NB4 (cell line): ENCODE measurements at regions not wholly inside any gene's neighbourhood (a gene's known extent, or its start where the extent isn't known, plus 50 kb on each side); places are given as distances from the start of the nearest gene placed in this dataset.

Experiments used
- DNase-seq: peaks from one replicate; pipeline ENCODE4 v3.0.0; 2010; ENCODE audit warnings: low read depth
- H3K4me3 ChIP-seq: one replicate; pipeline ENCODE4 v1.5.1; 2011; ENCODE audit warnings: mild to moderate bottlenecking, low read depth, low read length, moderate library complexity
- CTCF ChIP-seq: IDR thresholded peaks from one replicate; pipeline ENCODE4 v1.5.1; 2012; ENCODE audit warnings: low read depth, low read length
- MAX ChIP-seq: IDR thresholded peaks from 2 replicates; pipeline ENCODE4 v1.6.1; 2011; ENCODE audit warnings: low read depth, low read length
- MYC ChIP-seq: IDR thresholded peaks from 2 replicates; pipeline ENCODE4 v1.6.1; 2011; ENCODE audit warnings: low read depth, low read length
- POLR2A ChIP-seq: IDR thresholded peaks from 2 replicates; pipeline ENCODE4 v1.6.1; 2011; ENCODE audit warnings: mild to moderate bottlenecking; ENCODE audit not compliant: insufficient read length; ENCODE audit errors: extremely low read depth

GRCh38 chr9:82645600-82645999 lies 417.3 kb downstream of the RASEF start:
- no peak for DNase-seq
- H3K4me3 ChIP-seq = no peak overlapping the region
- TF ChIP-seq POLR2A (no peak), CTCF (no peak), MAX (no peak), MYC (no peak)

- H3K4me3 ChIP-seq = no peak overlapping the region
- DNase-seq = no peak
- TF ChIP-seq POLR2A = no peak
- TF ChIP-seq MAX = no peak
- TF ChIP-seq CTCF = no peak
- TF ChIP-seq MYC = no peak
These were observed 412.6 kb downstream of the RASEF start for GRCh38 chr9:82650368-82650767.

GRCh38 chr9:82651474-82651873 lies 411.5 kb downstream of the RASEF start:
- DNase-seq = no peak
- no peak for TF ChIP-seq POLR2A
- TF ChIP-seq MAX = no peak
- no peak for TF ChIP-seq CTCF
- no peak for TF ChIP-seq MYC
- H3K4me3 ChIP-seq = no peak overlapping the region

GRCh38 chr9:82665324-82665723 lies 397.6 kb downstream of the RASEF start:
- no peak for TF ChIP-seq POLR2A
- no peak for TF ChIP-seq CTCF
- no peak for TF ChIP-seq MYC
- no peak for TF ChIP-seq MAX
- DNase-seq = no peak
- no peak overlapping the region for H3K4me3 ChIP-seq

GRCh38 chr9:82668689-82669199 lies 394.2 kb downstream of the RASEF start:
- no peak overlapping the region for H3K4me3 ChIP-seq
- no peak for TF ChIP-seq MAX
- no peak for TF ChIP-seq MYC
- no peak for TF ChIP-seq CTCF
- no peak for TF ChIP-seq POLR2A
- DNase-seq = no peak

- TF ChIP-seq CTCF (no peak), MAX (no peak), POLR2A (no peak), MYC (no peak)
- H3K4me3 ChIP-seq = no peak overlapping the region
- no peak for DNase-seq
These were observed 392.9 kb downstream of the RASEF start for GRCh38 chr9:82670000-82670399.
